ENCODE measurements at regions not wholly inside any gene's neighbourhood (a gene's known extent, or its start where the extent isn't known, plus 50 kb on each side); places are given as distances from the start of the nearest gene placed in this dataset.

GRCh38 chr5:68099327-68099726 lies 116.2 kb upstream of the PIK3R1 start:
- Mint-ChIP-seq H3K4me1 (ENCODE audit: low read depth) (no peaks in the 10 kb centered on the region), H3K36me3 (ENCODE audit: insufficient read depth) (no peaks in the 10 kb centered on the region), H3K27me3 (ENCODE audit: low read depth) (peaks cover 8% of the 10 kb centered on the region), H3K4me3 (no peak overlapping the region), H3K9me3 (peaks cover 10% of the 10 kb centered on the region)
- ATAC-seq, result no peak
- no peak for DNase-seq

- Mint-ChIP-seq H3K27me3 (ENCODE audit: low read depth) (no peaks in the 10 kb centered on the region), H3K9me3 (peaks cover 3% of the 10 kb centered on the region), H3K4me3 (no peak overlapping the region), H3K4me1 (ENCODE audit: low read depth) (no peaks in the 10 kb centered on the region), H3K36me3 (ENCODE audit: insufficient read depth) (no peaks in the 10 kb centered on the region)
- DNase-seq, result no peak
- ATAC-seq, result no peak
These were observed 121.9 kb upstream of the PIK3R1 start for GRCh38 chr5:68093455-68094159.

- H3K36me3 Mint-ChIP-seq (ENCODE audit: insufficient read depth), result no peaks in the 10 kb centered on the region
These were observed 127.3 kb upstream of the PIK3R1 start for GRCh38 chr5:68088302-68088701.

GRCh38 chr5:68087866-68088265 lies 127.7 kb upstream of the PIK3R1 start:
- H3K36me3 Mint-ChIP-seq (ENCODE audit: insufficient read depth), result no peaks in the 10 kb centered on the region
- H3K9me3 Mint-ChIP-seq, result no peaks in the 10 kb centered on the region
- H3K27me3 Mint-ChIP-seq (ENCODE audit: low read depth), result peaks cover 2% of the 10 kb centered on the region
- no peaks in the 10 kb centered on the region for H3K4me1 Mint-ChIP-seq (ENCODE audit: low read depth)
- DNase-seq (no peak), ATAC-seq (no peak)
- no peak overlapping the region for H3K4me3 Mint-ChIP-seq

More at GRCh38 chr5:68088302-68088701, 127.3 kb upstream of the PIK3R1 start:
- Mint-ChIP-seq H3K27me3 (ENCODE audit: low read depth) (peaks cover 2% of the 10 kb centered on the region), H3K4me1 (ENCODE audit: low read depth) (no peaks in the 10 kb centered on the region), H3K9me3 (no peaks in the 10 kb centered on the region), H3K4me3 (no peak overlapping the region)
- ATAC-seq (no peak), DNase-seq (no peak)

GRCh38 chr5:68086857-68087256 lies 128.7 kb upstream of the PIK3R1 start:
- Mint-ChIP-seq H3K9me3 (no peaks in the 10 kb centered on the region), H3K27me3 (ENCODE audit: low read depth) (peaks cover 2% of the 10 kb centered on the region), H3K4me3 (no peak overlapping the region), H3K4me1 (ENCODE audit: low read depth) (no peaks in the 10 kb centered on the region), H3K36me3 (ENCODE audit: insufficient read depth) (no peaks in the 10 kb centered on the region)
- ATAC-seq (no peak), DNase-seq (no peak)

GRCh38 chr5:68086439-68086838 lies 129.1 kb upstream of the PIK3R1 start:
- Mint-ChIP-seq H3K9me3 (no peaks in the 10 kb centered on the region), H3K36me3 (ENCODE audit: insufficient read depth) (no peaks in the 10 kb centered on the region), H3K27me3 (ENCODE audit: low read depth) (peaks cover 2% of the 10 kb centered on the region), H3K4me1 (ENCODE audit: low read depth) (no peaks in the 10 kb centered on the region), H3K4me3 (no peak overlapping the region)
- DNase-seq (no peak), ATAC-seq (no peak)

- peaks cover 2% of the 10 kb centered on the region for H3K27me3 Mint-ChIP-seq (ENCODE audit: low read depth)
- H3K4me3 Mint-ChIP-seq, result no peak overlapping the region
- no peaks in the 10 kb centered on the region for H3K9me3 Mint-ChIP-seq
- ATAC-seq (no peak), DNase-seq (no peak)
- H3K36me3 Mint-ChIP-seq (ENCODE audit: insufficient read depth), result no peaks in the 10 kb centered on the region
- no peaks in the 10 kb centered on the region for H3K4me1 Mint-ChIP-seq (ENCODE audit: low read depth)
These were observed 131.2 kb upstream of the PIK3R1 start for GRCh38 chr5:68084396-68084795.

- Mint-ChIP-seq H3K9me3 (no peaks in the 10 kb centered on the region), H3K4me1 (ENCODE audit: low read depth) (no peaks in the 10 kb centered on the region), H3K4me3 (no peak overlapping the region), H3K36me3 (ENCODE audit: insufficient read depth) (no peaks in the 10 kb centered on the region), H3K27me3 (ENCODE audit: low read depth) (peaks cover 2% of the 10 kb centered on the region)
- DNase-seq, result no peak
- ATAC-seq, result no peak
These were observed 135.1 kb upstream of the PIK3R1 start for GRCh38 chr5:68080282-68081050.

- no peaks in the 10 kb centered on the region for H3K27me3 Mint-ChIP-seq (ENCODE audit: low read depth)
- H3K9me3 Mint-ChIP-seq, result no peaks in the 10 kb centered on the region
- no peaks in the 10 kb centered on the region for H3K4me1 Mint-ChIP-seq (ENCODE audit: low read depth)
- no peaks in the 10 kb centered on the region for H3K36me3 Mint-ChIP-seq (ENCODE audit: insufficient read depth)
- no peak overlapping the region for H3K4me3 Mint-ChIP-seq
- ATAC-seq, result no peak
- DNase-seq, result no peak
These were observed 138.1 kb upstream of the PIK3R1 start for GRCh38 chr5:68077349-68077894.

GRCh38 chr5:68074633-68075032 lies 140.9 kb upstream of the PIK3R1 start:
- H3K36me3 Mint-ChIP-seq (ENCODE audit: insufficient read depth), result no peaks in the 10 kb centered on the region
- DNase-seq, result no peak
- H3K4me1 Mint-ChIP-seq (ENCODE audit: low read depth), result peaks cover 9% of the 10 kb centered on the region

GRCh38 chr5:68074048-68074632 lies 141.4 kb upstream of the PIK3R1 start:
- Mint-ChIP-seq H3K9me3 (no peaks in the 10 kb centered on the region), H3K27me3 (ENCODE audit: low read depth) (peaks cover 2% of the 10 kb centered on the region), H3K36me3 (ENCODE audit: insufficient read depth) (no peaks in the 10 kb centered on the region), H3K4me3 (no peak overlapping the region), H3K4me1 (ENCODE audit: low read depth) (peaks cover 9% of the 10 kb centered on the region)
- no peak for DNase-seq
- no peak for ATAC-seq

More at GRCh38 chr5:68074633-68075032, 140.9 kb upstream of the PIK3R1 start:
- no peak for ATAC-seq
- peaks cover 2% of the 10 kb centered on the region for H3K27me3 Mint-ChIP-seq (ENCODE audit: low read depth)
- H3K9me3 Mint-ChIP-seq, result no peaks in the 10 kb centered on the region
- H3K4me3 Mint-ChIP-seq, result no peak overlapping the region

GRCh38 chr5:68071736-68072135 lies 143.8 kb upstream of the PIK3R1 start:
- ATAC-seq (no peak), DNase-seq (no peak)
- no peaks in the 10 kb centered on the region for H3K9me3 Mint-ChIP-seq
- H3K36me3 Mint-ChIP-seq (ENCODE audit: insufficient read depth), result no peaks in the 10 kb centered on the region
- H3K27me3 Mint-ChIP-seq (ENCODE audit: low read depth), result peaks cover 2% of the 10 kb centered on the region
- H3K4me1 Mint-ChIP-seq (ENCODE audit: low read depth), result peaks cover 9% of the 10 kb centered on the region
- H3K4me3 Mint-ChIP-seq, result no peak overlapping the region

GRCh38 chr5:68071282-68071632 lies 144.3 kb upstream of the PIK3R1 start:
- H3K9me3 Mint-ChIP-seq, result no peaks in the 10 kb centered on the region
- H3K4me3 Mint-ChIP-seq, result no peak overlapping the region
- H3K36me3 Mint-ChIP-seq (ENCODE audit: insufficient read depth), result no peaks in the 10 kb centered on the region
- peaks cover 9% of the 10 kb centered on the region for H3K4me1 Mint-ChIP-seq (ENCODE audit: low read depth)
- ATAC-seq, result no peak
- peaks cover 2% of the 10 kb centered on the region for H3K27me3 Mint-ChIP-seq (ENCODE audit: low read depth)
- no peak for DNase-seq

- ATAC-seq, result peak; percentile 85 to 89
These were observed 144.8 kb upstream of the PIK3R1 start for GRCh38 chr5:68070591-68071281.

More at GRCh38 chr5:68070591-68071281, 144.8 kb upstream of the PIK3R1 start:
- no peak for DNase-seq
- Mint-ChIP-seq H3K4me3 (no peak overlapping the region), H3K36me3 (ENCODE audit: insufficient read depth) (no peaks in the 10 kb centered on the region), H3K4me1 (ENCODE audit: low read depth) (peaks cover 9% of the 10 kb centered on the region), H3K27me3 (ENCODE audit: low read depth) (peaks cover 2% of the 10 kb centered on the region), H3K9me3 (no peaks in the 10 kb centered on the region)

Data from activated T-cell treated with anti-CD3 and anti-CD28 coated beads, Interleukin-2, amount 50 U/mL, for 4 hours (primary cell).